GM18861 (cell line): ENCODE measurements at regions not wholly inside any gene's neighbourhood (a gene's known extent, or its start where the extent isn't known, plus 50 kb on each side); places are given as distances from the start of the nearest gene placed in this dataset.
A peak's percentile ranks its signal among the peaks of the same experiment; 100 is the strongest.
"Not testable (repeated sequence)": the region's sequence is repeated elsewhere in the genome, so short reads cannot be mapped to it uniquely, and the experiment has no call there.

Experiments
- ATAC-seq: cut with Tn5 transposase; IDR thresholded peaks from one replicate; pipeline ENCODE4 v1.9.1; 2021; ENCODE audit not compliant: unreplicated experiment

DNA sequence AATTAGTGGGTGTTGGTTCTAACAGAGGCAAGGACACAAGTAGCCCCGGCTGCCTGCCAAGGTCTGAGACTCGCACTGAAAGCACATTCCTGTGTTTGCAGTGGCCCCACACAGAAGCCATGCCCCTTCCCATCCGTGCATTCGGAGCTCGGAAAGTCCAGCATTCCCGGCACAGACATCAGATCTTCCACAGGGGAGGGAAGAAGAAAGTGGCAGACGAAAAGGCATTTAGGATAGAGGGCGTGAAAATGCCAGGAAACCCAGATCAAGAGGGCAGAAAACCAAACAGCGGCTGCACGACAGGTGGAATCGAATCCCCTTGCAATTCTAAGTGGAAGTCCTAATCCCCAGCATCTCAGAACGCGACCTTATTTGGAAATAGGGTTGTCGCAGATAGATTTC is 105.5 kb upstream of the ASB18 start:
- ATAC-seq = no peak

DNA sequence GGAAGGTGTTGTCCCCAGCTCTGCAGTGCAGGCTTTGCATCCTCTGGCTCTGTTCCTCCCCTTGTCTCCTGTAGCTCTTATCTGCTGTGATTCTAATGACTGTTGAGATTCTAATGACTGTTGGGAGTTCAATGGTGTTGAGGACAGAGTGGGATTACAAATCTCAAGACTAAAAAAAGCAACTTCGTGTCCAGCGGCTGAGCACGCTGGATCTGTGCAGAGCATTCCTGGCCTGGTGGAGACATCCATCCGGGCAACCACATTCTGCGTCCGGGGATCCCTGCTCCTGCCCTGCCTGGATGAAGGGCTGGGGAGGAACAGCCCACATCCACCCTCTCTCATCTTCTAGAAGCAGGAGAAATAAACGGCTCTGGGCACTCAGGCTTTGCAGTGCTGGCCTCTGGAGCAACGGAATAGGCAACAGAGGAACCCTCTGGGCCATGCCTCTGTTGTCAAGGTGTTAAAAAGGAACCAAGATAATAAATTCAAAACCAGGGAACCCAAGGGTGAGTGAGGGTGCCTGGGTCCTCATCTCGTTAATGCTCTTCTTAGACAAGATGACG is 106.7 kb upstream of the ASB18 start:
- no peak for ATAC-seq

DNA sequence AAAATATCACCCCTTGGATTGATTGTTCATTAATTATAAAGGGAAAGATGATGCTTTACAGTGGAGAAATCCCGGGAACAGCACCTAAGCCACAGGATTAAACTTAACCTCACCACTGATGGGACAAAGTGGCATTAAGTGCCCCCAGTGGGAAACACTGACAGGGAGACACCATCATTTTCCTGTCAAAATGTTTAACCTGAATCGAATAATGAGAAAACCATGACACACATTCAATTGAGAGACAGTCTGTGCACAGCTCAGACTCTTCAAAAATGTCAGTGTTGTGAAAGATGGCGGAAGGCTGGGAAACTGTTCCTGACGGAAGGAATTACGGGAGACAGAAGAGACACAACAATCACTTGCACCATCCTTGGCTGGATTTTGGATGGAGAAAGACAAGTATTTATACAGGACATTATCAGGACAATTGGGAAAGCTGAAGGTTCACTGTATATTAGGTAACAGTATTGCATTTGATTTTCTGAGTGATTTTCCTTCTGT is 111.8 kb upstream of the ASB18 start:
- no peak for ATAC-seq

DNA sequence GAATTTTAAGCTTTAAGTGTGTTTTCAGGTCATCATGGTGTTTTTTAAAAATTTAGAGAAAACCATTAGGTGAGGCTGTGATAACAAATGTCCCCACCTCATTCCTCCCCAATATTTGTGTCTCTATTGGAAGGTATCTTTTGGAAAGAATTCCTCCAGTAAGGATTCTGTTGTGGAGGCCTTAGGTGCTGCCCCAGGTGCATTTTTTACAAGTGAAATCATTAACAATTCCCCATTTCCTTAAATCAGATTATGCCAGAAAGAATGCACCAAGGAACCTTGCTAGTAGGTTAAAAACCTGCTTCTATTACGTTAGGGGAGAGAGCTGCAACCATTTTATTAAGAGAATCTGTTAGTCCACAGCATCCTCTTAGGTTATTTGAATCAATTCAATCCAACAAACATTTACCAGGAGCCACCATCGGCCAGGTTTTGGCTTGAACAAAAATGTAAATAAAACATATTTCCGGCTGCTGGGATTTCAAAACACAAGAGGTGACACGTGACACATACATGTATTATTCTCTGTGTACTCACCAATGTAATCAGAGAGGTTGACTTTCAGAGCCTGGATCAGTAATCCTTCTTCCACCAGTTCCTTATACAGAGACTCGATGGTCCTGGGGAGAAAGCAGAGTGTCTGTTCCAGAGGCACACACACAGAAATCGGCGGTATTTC is 112.5 kb upstream of the ASB18 start:
- no peak for ATAC-seq

DNA sequence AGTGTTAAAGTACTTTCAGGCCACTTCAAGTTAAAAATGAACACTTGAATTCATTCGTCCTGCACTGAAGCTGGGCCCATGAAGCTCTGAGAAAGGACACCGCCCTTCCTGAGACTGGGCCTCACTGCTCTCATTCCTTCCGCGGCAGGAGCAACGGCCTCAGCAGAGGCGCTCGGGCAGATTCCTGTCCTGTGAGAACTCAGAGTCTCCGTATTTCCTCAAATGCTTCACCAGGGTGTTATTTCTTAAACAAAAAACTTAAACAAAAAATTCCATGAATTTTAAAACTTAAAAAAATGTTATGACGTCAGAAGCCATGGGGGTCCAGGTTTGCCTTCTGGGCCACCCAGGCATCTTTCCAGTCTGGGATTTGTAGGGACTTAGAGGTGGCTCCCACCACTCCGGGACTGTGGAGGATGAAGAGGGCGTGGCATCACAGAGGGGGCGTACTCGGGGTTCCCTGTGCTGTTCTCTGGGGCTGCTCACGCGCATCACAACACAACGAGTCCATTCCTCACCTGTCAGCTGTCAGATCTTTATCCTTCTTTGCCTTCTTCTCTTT is 115.9 kb upstream of the ASB18 start:
- no peak for ATAC-seq

DNA sequence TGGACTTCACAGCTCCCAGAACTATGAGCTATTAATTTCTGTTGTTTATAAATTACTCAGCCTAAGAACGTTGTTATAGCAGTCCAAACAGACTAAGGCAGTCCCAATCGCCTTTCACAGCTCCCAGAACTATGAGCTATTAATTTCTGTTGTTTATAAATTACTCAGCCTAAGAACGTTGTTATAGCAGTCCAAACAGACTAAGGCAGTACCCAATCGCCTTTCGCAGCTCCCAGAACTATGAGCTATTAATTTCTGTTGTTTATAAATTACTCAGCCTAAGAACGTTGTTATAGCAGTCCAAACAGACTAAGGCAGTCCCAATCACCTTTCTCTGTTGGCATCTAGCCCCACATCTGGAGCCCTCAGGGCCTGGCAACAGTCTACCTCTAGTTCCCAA is 117.0 kb upstream of the ASB18 start:
- not testable (repeated sequence) for ATAC-seq

DNA sequence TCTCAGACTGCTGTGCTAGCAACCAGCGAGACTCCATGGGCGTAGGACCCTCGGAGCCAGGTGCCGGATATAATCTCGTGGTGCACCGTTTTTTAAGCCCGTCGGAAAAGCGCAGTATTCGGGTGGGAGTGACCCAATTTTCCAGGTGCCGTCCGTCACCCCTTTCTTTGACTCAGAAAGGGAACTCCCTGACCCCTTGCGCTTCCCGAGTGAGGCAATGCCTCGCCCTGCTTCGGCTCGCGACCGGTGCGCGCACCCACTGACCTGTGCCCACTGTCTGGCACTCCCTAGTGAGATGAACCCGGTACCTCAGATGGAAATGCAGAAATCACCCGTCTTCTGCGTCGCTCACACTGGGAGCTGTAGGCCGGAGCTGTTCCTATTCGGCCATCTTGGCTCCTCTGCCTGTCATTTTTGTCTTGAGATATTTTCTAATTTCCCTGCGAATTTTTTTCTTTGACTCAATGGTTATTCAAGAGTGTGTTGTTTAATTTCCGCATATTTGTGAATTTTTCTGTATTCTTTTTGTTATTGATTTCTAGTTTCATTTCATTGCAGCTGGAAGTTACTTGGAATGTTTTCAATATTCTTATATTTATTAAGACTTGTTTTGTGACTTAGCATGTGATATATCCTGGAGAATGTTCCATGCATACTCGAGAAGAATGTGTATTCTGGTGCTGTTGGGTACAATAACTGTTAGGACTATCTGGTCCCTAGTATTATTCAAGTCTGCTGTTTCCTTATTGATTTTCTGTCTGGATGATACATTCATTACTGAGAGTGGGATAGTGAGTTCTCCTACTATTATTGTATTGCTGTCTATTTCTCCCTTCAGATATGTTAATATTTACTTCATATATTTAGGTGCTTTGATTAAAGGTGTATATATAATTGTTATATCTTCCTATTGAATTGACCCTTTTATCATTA is 125.3 kb upstream of the ASB18 start:
- ATAC-seq = not testable (repeated sequence)

DNA sequence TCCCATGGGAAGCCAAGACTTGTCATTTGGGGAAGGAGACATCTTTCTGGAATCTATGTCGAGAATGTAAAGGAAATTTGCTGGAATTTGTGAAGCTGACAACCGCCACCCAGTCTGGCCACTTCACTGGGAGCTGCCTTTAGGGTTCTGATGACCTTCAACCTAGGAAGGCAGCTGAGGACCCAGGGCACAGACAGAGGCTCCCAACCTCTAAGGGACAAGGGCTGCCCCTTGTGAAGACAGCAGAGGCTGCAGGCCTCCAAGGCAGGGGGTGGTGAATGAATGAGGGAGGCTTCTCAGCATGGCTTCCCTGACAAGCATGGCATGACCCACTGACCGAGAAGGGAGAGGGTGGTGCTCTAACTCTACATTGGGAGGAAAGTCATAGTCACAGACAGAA is 128.9 kb upstream of the ASB18 start:
- no peak for ATAC-seq

DNA sequence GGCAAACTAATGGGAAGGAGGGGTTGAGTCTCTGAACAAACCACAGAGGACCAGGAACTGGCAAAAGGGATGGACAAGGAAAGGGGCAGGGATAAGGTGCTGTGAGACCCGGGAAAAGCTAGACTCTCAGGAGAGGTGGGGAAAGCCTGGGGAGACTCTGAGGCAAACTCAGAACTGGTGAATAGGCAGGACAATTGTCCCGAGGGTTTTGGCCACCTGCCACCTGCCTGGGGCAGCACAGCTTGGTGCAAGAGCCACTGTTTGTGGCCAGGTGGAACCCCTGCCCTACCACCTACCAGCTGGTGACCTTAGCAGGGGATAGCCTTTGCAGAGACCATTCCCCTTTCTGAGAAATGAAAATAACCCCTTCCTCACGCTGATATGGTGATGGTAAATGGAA is 129.4 kb upstream of the ASB18 start:
- ATAC-seq = no peak

DNA sequence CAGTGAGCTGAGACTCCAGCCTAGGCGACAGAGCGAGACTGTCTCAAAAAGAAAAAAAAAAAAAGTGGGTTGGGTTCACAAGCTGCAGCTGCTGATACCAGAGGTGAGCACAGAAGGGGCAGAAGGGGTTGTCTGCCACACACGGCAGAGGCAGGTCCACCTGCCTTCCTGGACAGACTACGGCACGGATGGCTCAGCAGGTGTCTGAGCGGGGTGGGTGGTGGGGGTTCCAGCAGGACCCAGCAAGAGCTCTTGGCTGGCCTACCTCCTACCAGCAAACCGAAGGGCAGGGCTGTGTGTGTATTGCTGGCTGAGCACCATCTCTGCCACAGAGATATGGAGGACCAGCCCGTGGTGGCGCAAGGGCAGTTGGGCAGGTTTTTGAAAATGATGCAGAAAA is 130.4 kb upstream of the ASB18 start:
- ATAC-seq = no peak

DNA sequence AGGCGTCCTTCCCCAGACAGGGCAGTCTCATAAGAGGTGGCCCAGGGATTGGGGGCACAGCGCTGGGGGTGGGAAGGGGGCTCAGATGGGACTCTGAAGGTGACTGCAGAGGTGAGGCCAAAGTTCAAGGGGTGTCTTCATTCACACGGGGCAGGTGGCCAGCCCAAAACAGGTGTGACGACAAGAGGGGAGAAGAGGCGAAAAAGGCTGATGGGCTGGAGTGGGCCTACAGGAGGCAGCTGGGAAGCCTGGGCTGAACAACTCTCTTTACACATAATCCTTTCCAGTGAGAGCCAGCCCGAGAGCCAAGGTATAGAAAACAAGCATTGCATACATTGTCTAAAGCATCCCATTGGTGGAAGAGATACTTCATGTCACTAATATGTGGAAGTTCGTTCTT is 130.9 kb upstream of the ASB18 start:
- ATAC-seq = no peak

DNA sequence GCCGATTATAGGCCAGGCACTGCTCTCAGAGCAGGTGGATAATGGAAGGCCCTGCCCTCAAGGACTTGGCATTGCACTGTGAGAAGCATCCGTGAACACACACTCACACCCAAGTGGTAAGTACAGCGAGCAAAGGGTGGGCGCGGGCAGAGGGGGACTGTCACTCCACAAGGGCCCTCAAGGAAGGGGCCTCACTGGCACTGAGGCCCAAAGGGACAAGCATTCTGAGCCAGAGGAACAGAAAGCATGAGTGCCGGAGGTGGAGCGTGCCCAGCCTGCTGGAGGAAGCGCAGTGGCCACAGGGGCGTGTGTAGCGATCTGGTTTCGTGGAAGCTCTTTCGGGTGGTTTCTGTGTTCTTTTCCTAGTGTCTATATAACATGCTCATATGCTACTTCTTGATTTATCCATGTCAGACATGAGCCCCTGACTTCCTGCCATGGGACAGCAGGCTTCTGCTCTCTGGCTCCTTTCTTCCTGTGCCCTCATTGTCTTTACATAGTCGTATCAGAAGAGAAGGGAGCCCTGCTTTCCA is 132.7 kb upstream of the ASB18 start:
- ATAC-seq = no peak

DNA sequence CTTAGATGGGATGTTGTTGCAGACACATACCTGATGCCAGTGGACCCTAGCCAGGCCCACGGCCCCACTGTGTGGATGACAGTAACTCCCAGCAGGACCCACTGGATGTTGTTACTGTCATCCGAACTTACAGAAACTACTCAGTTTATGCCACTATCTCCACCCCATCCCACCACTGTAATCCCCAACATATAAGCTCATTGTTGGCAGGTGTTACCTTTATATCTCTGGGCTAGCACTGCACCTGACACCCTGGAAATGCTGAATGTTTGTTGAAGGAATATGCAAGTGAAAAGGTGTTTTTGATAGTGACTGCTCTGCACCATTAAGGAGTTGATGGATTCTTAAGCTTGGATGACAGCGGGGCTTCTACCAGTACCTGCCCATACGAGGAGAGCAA is 133.5 kb upstream of the ASB18 start:
- ATAC-seq = no peak

DNA sequence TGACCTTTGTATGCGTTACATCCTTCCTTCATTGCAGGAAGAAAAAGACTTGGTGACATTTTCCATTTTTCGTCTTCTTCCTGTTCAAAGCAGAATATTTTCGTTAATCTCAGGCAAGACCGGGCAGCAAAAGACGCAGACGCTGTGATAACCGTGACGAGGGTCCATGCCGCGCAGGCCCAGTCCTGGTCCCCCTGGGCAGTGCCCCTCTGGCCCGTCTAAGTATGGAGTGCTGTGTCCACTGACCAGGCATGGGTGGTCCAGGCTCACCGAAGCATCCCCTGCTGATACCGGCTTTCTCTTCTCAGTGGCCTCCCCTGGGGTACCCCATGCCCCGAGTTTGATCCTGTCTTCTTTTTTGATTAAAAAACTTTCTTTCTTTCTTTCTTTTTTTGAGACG is 135.2 kb upstream of the ASB18 start:
- ATAC-seq = no peak

DNA sequence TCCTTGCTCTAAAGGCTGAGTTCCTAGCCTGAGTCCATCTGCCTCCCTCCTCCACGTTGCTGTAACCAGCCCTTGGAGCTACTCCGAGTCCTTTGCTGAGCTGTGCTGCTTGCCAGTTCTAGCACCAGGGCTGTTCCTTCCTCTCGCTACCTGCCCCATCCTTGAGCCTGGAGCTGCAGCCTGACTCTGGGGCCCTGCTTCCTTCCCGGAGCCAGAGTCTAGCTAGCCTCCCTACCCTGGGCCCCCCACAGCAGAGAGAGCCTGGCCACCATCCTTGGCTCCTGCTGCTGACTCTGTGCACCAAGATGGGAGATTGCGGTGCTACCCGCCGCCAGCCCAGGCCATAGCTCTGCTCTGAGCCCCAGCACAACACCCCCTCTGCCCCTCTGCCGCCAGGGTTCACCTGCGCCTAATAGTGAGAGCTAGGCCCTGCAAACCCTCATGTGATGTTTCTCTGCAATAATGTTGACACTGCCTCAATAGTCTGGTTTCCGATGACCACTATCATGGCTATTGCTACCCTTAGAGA is 135.9 kb upstream of the ASB18 start:
- no peak for ATAC-seq

DNA sequence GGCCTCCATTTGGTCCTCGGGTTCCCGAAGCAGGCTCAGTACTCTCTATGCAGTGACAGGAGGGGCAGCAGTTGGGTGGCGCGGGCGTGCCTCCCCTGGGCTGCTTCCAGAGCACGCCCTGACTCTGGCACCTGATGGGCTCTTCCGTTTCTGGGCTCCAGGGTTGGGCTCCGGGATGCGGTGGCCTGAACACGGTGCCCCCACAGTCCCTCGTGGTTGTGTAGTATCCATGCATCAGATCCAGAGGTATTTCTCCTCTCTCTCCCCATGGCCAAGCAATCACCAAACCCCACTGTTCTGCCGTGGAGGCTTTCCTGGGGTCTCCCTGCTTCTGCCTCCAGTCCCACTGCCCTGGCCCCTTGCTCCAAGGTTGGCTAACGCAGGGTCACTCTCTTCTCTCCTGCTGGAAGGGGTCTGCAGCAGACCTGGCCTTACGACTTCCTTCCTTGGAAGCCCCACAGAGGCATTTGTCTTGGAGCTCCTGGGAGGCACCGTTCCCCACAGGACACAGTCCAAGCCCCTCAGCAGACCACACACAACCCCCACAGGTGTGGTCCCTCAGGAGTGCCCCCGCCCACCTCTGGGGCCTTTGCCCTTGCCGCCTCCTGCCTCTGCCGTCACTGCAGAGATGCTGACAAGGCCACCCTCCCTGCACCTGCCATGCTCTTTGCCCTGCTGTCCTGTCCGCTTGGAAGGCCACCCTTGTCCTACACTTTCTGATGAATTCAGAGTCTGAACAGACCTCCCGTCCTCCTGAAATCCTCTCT is 136.6 kb upstream of the ASB18 start:
- ATAC-seq = no peak

DNA sequence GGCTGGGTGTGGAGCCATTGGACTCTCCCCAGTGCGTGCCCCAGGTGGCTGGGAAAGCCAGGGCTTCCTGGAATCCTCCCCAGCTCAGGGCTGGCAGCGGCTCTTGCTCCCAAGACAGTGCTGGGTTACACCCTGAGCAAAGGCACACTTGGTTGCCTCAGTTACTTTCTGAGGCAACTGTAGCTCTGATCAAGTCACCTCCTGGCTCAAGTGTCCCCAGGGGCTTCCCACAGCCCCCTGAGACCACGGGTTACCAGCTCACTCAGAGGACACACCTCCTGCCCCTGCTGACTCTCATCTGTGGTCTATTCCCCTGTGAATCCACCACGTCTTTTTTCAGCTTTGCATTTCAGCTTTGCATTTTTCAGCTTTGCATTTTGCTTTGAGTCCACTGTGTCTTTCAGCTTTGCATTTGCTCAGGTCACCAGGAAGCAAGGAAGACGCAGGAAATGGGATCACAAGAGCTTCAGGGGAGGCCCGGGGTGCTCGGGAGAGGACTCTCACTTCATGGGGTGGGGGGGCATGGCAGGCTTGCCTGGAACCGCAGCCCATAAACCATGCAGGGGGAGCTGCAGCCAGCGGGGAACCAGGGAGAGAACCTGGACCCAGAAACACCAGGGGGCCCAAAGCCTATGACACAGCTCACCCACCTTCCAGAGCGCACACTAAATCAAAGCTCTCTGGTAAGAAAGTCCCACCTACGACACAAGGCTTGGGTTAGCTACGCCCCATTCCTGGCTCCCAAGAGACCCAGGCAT is 138.0 kb upstream of the ASB18 start:
- peak; percentile 66 for ATAC-seq

DNA sequence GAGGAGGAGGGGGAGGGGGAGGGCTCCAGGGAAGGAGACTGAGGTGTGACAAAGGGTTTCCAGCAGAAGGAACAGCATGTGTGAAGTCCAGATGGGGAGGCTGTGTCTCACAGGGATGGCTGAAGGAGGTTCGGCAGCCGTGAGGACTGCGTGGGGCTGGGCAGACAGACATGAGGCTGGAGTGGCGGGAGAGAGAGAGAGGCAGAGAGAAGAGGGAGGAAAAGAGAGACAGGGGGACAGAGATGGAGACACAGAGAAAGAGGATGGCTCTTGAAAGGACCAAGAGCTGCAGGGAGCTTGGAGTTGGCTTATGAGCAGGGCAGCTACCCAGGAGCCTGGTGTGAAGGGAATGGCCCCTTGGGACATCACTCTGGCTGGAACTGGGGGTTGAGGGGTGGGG is 138.9 kb upstream of the ASB18 start:
- ATAC-seq = no peak

DNA sequence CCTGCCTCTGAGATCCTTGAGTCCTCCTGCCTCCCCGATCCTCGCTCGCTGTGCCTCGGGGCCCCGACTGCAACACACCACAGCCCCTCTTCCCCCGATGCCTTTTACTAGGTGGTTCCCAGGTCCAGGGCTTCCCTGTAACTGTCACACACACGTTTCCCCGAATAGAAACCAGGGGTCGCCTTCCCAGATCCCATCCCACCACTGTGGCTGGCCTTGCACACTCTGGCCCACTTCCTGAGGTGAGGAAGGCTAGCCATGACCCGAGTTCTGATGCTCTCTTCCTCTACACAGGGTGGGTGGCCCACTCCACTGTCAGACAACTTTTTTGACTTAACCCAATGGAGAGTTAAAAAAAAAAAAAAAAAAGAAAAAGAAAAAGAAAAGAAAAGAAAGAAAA is 139.6 kb upstream of the ASB18 start:
- ATAC-seq = no peak

DNA sequence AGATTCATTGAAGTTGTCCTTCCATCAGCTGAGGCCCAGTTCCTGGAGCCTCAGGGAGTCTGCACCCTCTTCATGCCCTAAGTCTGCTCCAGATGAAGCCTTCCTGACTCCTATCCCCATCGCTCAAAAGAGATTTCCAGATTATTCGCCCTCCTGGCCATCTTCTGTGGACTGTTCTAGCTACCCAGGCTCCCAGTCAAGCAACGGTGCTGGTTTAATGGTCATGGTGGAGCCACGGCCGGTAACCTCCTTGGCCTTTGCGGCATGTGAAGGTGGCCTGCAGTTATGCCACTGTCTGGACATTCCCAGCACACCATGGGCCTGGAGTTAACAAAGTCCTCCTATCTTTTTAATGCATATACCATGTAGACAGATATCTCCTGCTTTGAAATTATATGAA is 140.1 kb upstream of the ASB18 start:
- no peak for ATAC-seq
